Glomerular visceral epithelial cell (primary cell): ENCODE measurements at regions not wholly inside any gene's neighbourhood (a gene's known extent, or its start where the extent isn't known, plus 50 kb on each side); places are given as distances from the start of the nearest gene placed in this dataset.
"Not testable (repeated sequence)": the region's sequence is repeated elsewhere in the genome, so short reads cannot be mapped to it uniquely, and the experiment has no call there.

Experiments
- DNase-seq: peaks from one replicate; pipeline ENCODE4 v3.0.0-alpha.2; 2016; ENCODE audit errors: extremely low spot score

- DNase-seq = no peak
Observed at GRCh38 chrX:35392232-35392631, 405.9 kb upstream of the MAGEB16 start.

- DNase-seq = no peak
Observed at GRCh38 chrX:35406386-35406785, 391.8 kb upstream of the MAGEB16 start.

- DNase-seq = no peak
Observed at GRCh38 chrX:35416782-35417181, 381.4 kb upstream of the MAGEB16 start.

- DNase-seq = no peak
Observed at GRCh38 chrX:35432056-35432455, 366.1 kb upstream of the MAGEB16 start.

- DNase-seq = no peak
Observed at GRCh38 chrX:35439034-35439660, 359.0 kb upstream of the MAGEB16 start.

GRCh38 chrX:35439692-35440091 lies 358.4 kb upstream of the MAGEB16 start:
- peak; percentile 11 for DNase-seq

- DNase-seq = no peak
Observed at GRCh38 chrX:35442421-35442820, 355.7 kb upstream of the MAGEB16 start.

- DNase-seq = peak; percentile 50
Observed at GRCh38 chrX:35443091-35443582, 355.0 kb upstream of the MAGEB16 start.

- no peak for DNase-seq
Observed at GRCh38 chrX:35444671-35445355, 353.3 kb upstream of the MAGEB16 start.

GRCh38 chrX:35445912-35446311 lies 352.2 kb upstream of the MAGEB16 start:
- no peak for DNase-seq

- peak; percentile 7 for DNase-seq
Observed at GRCh38 chrX:35456891-35457290, 341.3 kb upstream of the MAGEB16 start.

GRCh38 chrX:35458142-35458541 lies 340.0 kb upstream of the MAGEB16 start:
- no peak for DNase-seq

- DNase-seq = no peak
Observed at GRCh38 chrX:35461164-35461563, 337.0 kb upstream of the MAGEB16 start.

- DNase-seq = not testable (repeated sequence)
Observed at GRCh38 chrX:35496671-35497070, 301.5 kb upstream of the MAGEB16 start.

GRCh38 chrX:35497453-35497852 lies 300.7 kb upstream of the MAGEB16 start:
- DNase-seq = not testable (repeated sequence)

- DNase-seq = no peak
Observed at GRCh38 chrX:35499071-35499862, 298.9 kb upstream of the MAGEB16 start.

- DNase-seq = no peak
Observed at GRCh38 chrX:35507701-35508100, 290.4 kb upstream of the MAGEB16 start.

- not testable (repeated sequence) for DNase-seq
Observed at GRCh38 chrX:35548003-35548402, 250.1 kb upstream of the MAGEB16 start.

- no peak for DNase-seq
Observed at GRCh38 chrX:35557916-35558315, 240.2 kb upstream of the MAGEB16 start.

GRCh38 chrX:35561985-35562384 lies 236.2 kb upstream of the MAGEB16 start:
- no peak for DNase-seq

- no peak for DNase-seq
Observed at GRCh38 chrX:35562395-35562794, 235.7 kb upstream of the MAGEB16 start.

GRCh38 chrX:35590210-35590609 lies 207.9 kb upstream of the MAGEB16 start:
- no peak for DNase-seq

- DNase-seq = peak; percentile 30
Observed at GRCh38 chrX:35611562-35611961, 186.6 kb upstream of the MAGEB16 start.
